ENCODE measurements at regions not wholly inside any gene's neighbourhood (a gene's known extent, or its start where the extent isn't known, plus 50 kb on each side); places are given as distances from the start of the nearest gene placed in this dataset.

GRCh38 chr1:168960114-168960513, 146.4 kb upstream of the ATP1B1 start:
- TF ChIP-seq EZH2 (IDR thresholded peaks at IDR 0.05; ENCODE audit: insufficient read depth, low read length) = no peak
- no peak for TF ChIP-seq CTCF (IDR thresholded peaks at IDR 0.05; ENCODE audit: insufficient read depth, low read depth, low read length)

Data from astrocyte (in vitro differentiated cells and primary cell).